ENCODE measurements at regions not wholly inside any gene's neighbourhood (a gene's known extent, or its start where the extent isn't known, plus 50 kb on each side); places are given as distances from the start of the nearest gene placed in this dataset.
"Not testable (repeated sequence)": the region's sequence is repeated elsewhere in the genome, so short reads cannot be mapped to it uniquely, and the experiment has no call there.

GRCh38 chr11:127965939-127966668 is 621.3 kb downstream of the ETS1 start:
- no peak overlapping the region for H3K4me3 ChIP-seq (ENCODE audit: low read depth, low read length)
- DNase-seq (ENCODE audit: low read depth), result no peak

- H3K4me3 ChIP-seq (ENCODE audit: low read depth, low read length), result no peak overlapping the region
- DNase-seq (ENCODE audit: low read depth), result no peak
Observed at GRCh38 chr11:127962416-127962815, 624.9 kb downstream of the ETS1 start.

- no peak for DNase-seq (ENCODE audit: low read depth)
Observed at GRCh38 chr11:127950162-127950561, 637.2 kb downstream of the ETS1 start.

GRCh38 chr11:127943763-127944162 is 643.6 kb downstream of the ETS1 start:
- DNase-seq (ENCODE audit: low read depth), result no peak
- no peak overlapping the region for H3K4me3 ChIP-seq (ENCODE audit: low read depth, low read length)

More at GRCh38 chr11:127950162-127950561, 637.2 kb downstream of the ETS1 start:
- H3K4me3 ChIP-seq (ENCODE audit: low read depth, low read length), result no peak overlapping the region

GRCh38 chr11:127943152-127943551 is 644.2 kb downstream of the ETS1 start:
- no peak for DNase-seq (ENCODE audit: low read depth)
- H3K4me3 ChIP-seq (ENCODE audit: low read depth, low read length), result no peak overlapping the region

- H3K4me3 ChIP-seq (ENCODE audit: low read depth, low read length); DNase-seq (ENCODE audit: low read depth): not testable (repeated sequence)
Observed at GRCh38 chr11:127941554-127941953, 645.8 kb downstream of the ETS1 start.

- DNase-seq (ENCODE audit: low read depth), result no peak
- H3K4me3 ChIP-seq (ENCODE audit: low read depth, low read length), result no peak overlapping the region
Observed at GRCh38 chr11:127939000-127939399, 648.4 kb downstream of the ETS1 start.

- no peak overlapping the region for H3K4me3 ChIP-seq (ENCODE audit: low read depth, low read length)
Observed at GRCh38 chr11:127935081-127935480, 652.3 kb downstream of the ETS1 start.

GRCh38 chr11:127933961-127934360 is 653.4 kb downstream of the ETS1 start:
- DNase-seq (ENCODE audit: low read depth); H3K4me3 ChIP-seq (ENCODE audit: low read depth, low read length): not testable (repeated sequence)

More at GRCh38 chr11:127935081-127935480, 652.3 kb downstream of the ETS1 start:
- DNase-seq (ENCODE audit: low read depth), result no peak

- H3K4me3 ChIP-seq (ENCODE audit: low read depth, low read length), result no peak overlapping the region
- no peak for DNase-seq (ENCODE audit: low read depth)
Observed at GRCh38 chr11:127931803-127932202, 655.6 kb downstream of the ETS1 start.

GRCh38 chr11:127926721-127927120 is 660.6 kb downstream of the ETS1 start:
- no peak overlapping the region for H3K4me3 ChIP-seq (ENCODE audit: low read depth, low read length)
- no peak for DNase-seq (ENCODE audit: low read depth)

GRCh38 chr11:127925475-127925874 is 661.9 kb downstream of the ETS1 start:
- H3K4me3 ChIP-seq (ENCODE audit: low read depth, low read length), result no peak overlapping the region
- DNase-seq (ENCODE audit: low read depth), result peak; percentile 31

- peak; percentile 82 for DNase-seq (ENCODE audit: low read depth)
- no peak overlapping the region for H3K4me3 ChIP-seq (ENCODE audit: low read depth, low read length)
Observed at GRCh38 chr11:127919206-127920000, 668.0 kb downstream of the ETS1 start.

GRCh38 chr11:127902382-127902781 is 685.0 kb downstream of the ETS1 start:
- DNase-seq (ENCODE audit: low read depth), result no peak
- no peak overlapping the region for H3K4me3 ChIP-seq (ENCODE audit: low read depth, low read length)

- no peak overlapping the region for H3K4me3 ChIP-seq (ENCODE audit: low read depth, low read length)
- DNase-seq (ENCODE audit: low read depth), result no peak
Observed at GRCh38 chr11:127898422-127899365, 688.7 kb downstream of the ETS1 start.

GRCh38 chr11:127895776-127896175 is 691.6 kb downstream of the ETS1 start:
- H3K4me3 ChIP-seq (ENCODE audit: low read depth, low read length), result no peak overlapping the region
- no peak for DNase-seq (ENCODE audit: low read depth)

- DNase-seq (ENCODE audit: low read depth), result no peak
- H3K4me3 ChIP-seq (ENCODE audit: low read depth, low read length), result no peak overlapping the region
Observed at GRCh38 chr11:127894316-127894715, 693.0 kb downstream of the ETS1 start.

- no peak for DNase-seq (ENCODE audit: low read depth)
- no peak overlapping the region for H3K4me3 ChIP-seq (ENCODE audit: low read depth, low read length)
Observed at GRCh38 chr11:127890030-127890615, 697.2 kb downstream of the ETS1 start.

GRCh38 chr11:127888386-127888785 is 699.0 kb downstream of the ETS1 start:
- DNase-seq (ENCODE audit: low read depth), result no peak
- no peak overlapping the region for H3K4me3 ChIP-seq (ENCODE audit: low read depth, low read length)

Data from skeletal muscle cell (primary cell).